Activated CD8-positive, alpha-beta T cell treated with anti-CD3 and anti-CD28 coated beads for 36 hours (primary cell): ENCODE measurements at regions not wholly inside any gene's neighbourhood (a gene's known extent, or its start where the extent isn't known, plus 50 kb on each side); places are given as distances from the start of the nearest gene placed in this dataset.

Source experiments
- ATAC-seq: fragments of 200-7000 bp; cut with Tn5 transposase; one replicate; pipeline ENCODE4 v1.10.0; 2021; ENCODE audit warnings: mild to moderate bottlenecking, moderate library complexity
- CTCF ChIA-PET: fragments of 350-600 bp; sonication (Branson Sonifier 250); formaldehyde crosslinking; loops from one replicate; lab custom pipeline; 2021; ENCODE audit warnings: antibody characterized with exemption; lab: Charles Lee
- POLR2A ChIA-PET: fragments of 350-600 bp; sonication (Branson Sonifier 250); formaldehyde crosslinking; loops from one replicate; lab custom pipeline; 2021; ENCODE audit warnings: antibody characterized with exemption; lab: Charles Lee
- DNase-seq: peaks from one replicate; pipeline ENCODE4 v3.0.0-alpha.2; 2020
- H3K27ac Mint-ChIP-seq: one replicate; pipeline ENCODE4 v1.8.0; 2021; ENCODE audit warnings: mild to moderate bottlenecking, mixed read lengths
- H3K27me3 Mint-ChIP-seq: one replicate; pipeline ENCODE4 v1.8.0; 2021; ENCODE audit warnings: mixed read lengths
- H3K36me3 Mint-ChIP-seq: one replicate; pipeline ENCODE4 v1.8.0; 2021; ENCODE audit warnings: low read depth, mixed read lengths
- H3K4me1 Mint-ChIP-seq: one replicate; pipeline ENCODE4 v1.8.0; 2021; ENCODE audit warnings: low read depth, mixed read lengths
- H3K4me3 Mint-ChIP-seq: one replicate; pipeline ENCODE4 v1.8.0; 2021; ENCODE audit warnings: mild to moderate bottlenecking, moderate library complexity, mixed read lengths
- H3K9me3 Mint-ChIP-seq: one replicate; pipeline ENCODE4 v1.8.0; 2021; ENCODE audit warnings: mixed read lengths
- intact Hi-C: fragments of 100-400 bp; cut with micrococcal nuclease; formaldehyde crosslinking; loops from one replicate; pipeline ENCODE4 v1.10.0; 2022
- TF ChIP-seq, protein P1 (sequence below): fragments of 200-600 bp; IDR thresholded peaks from one replicate; pipeline ENCODE4 v1.8.0; 2022; ENCODE audit warnings: antibody characterized with exemption, mild to moderate bottlenecking

DNA sequence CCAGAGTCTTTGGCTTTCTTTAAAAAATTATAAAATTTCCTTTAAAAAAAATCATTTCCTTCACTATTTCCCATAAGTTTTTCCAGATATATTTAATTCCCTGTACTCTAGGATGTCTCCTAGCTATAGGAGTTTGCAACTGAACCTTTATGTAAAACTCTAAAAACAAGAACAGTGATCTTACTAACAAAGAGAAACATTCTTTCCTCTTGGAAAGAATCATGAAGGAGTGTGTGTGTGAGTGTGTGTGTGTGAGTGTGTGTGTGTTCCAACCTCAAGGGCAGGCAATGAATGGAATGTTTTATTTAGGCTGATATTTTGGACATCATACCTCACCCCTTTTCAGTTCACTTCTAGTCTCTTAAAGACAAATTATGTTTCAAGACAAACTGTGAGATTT is 309.2 kb downstream of the CEMIP2 start:
- CTCF ChIA-PET: no interaction called here
- Mint-ChIP-seq H3K9me3 (no peaks in the 10 kb centered on the region), H3K4me3 (no peak overlapping the region), H3K27ac (no peak overlapping the region), H3K4me1 (no peaks in the 10 kb centered on the region), H3K36me3 (no peaks in the 10 kb centered on the region), H3K27me3 (peaks cover 9% of the 10 kb centered on the region)
- intact Hi-C loops: no loop called here
- POLR2A ChIA-PET: no interaction called here
- TF ChIP-seq, protein P1, sequence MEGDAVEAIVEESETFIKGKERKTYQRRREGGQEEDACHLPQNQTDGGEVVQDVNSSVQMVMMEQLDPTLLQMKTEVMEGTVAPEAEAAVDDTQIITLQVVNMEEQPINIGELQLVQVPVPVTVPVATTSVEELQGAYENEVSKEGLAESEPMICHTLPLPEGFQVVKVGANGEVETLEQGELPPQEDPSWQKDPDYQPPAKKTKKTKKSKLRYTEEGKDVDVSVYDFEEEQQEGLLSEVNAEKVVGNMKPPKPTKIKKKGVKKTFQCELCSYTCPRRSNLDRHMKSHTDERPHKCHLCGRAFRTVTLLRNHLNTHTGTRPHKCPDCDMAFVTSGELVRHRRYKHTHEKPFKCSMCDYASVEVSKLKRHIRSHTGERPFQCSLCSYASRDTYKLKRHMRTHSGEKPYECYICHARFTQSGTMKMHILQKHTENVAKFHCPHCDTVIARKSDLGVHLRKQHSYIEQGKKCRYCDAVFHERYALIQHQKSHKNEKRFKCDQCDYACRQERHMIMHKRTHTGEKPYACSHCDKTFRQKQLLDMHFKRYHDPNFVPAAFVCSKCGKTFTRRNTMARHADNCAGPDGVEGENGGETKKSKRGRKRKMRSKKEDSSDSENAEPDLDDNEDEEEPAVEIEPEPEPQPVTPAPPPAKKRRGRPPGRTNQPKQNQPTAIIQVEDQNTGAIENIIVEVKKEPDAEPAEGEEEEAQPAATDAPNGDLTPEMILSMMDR: no peak
- ATAC-seq: no peak
- DNase-seq: no peak

- peaks cover 3% of the 10 kb centered on the region for H3K4me1 Mint-ChIP-seq
- peak; percentile 74 for ATAC-seq
- no peak overlapping the region for H3K4me3 Mint-ChIP-seq
- ChIA-PET POLR2A (interaction anchor here (0.6 kb wide), 1 partner anchor 41 kb away, joined by 3 read pairs; no protein-coding TSS in a partner anchor), CTCF (interaction anchor here (0.5 to 1.1 kb wide), 2 partner anchors 27 to 161 kb away, joined by 3 read pairs; no protein-coding TSS in a partner anchor)
- no peaks in the 10 kb centered on the region for H3K36me3 Mint-ChIP-seq
- TF ChIP-seq, protein P1: no peak
- no peak overlapping the region for H3K27ac Mint-ChIP-seq
- H3K27me3 Mint-ChIP-seq: peaks cover 35% of the 10 kb centered on the region
- H3K9me3 Mint-ChIP-seq: peaks cover 6% of the 10 kb centered on the region
- peak; percentile 67 for DNase-seq
- intact Hi-C loops: no loop called here
Observed at GRCh38 chr9:71446473-71447411, 321.6 kb downstream of the CEMIP2 start.

DNA sequence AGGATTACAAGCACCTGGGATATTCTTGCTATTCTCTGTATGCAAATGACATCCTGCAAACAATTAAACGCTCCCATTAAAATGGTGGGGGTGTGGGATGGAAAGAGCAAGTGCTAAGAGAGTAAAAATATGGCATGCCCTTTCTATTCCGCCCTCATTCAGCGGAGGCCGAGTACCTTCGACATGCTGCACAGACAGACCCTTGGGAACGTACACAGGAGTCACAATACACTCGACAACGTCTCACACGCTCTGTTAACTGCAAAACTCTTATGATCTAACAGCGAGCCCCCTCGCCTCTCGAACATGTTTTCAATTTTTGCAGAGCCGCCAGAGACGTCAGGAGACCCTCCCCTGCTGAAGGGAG is 322.2 kb downstream of the CEMIP2 start:
- ATAC-seq: no peak
- Mint-ChIP-seq H3K27me3 (peaks cover 35% of the 10 kb centered on the region), H3K9me3 (peaks cover 5% of the 10 kb centered on the region), H3K36me3 (no peaks in the 10 kb centered on the region), H3K4me1 (peaks cover 3% of the 10 kb centered on the region), H3K27ac (no peak overlapping the region), H3K4me3 (no peak overlapping the region)
- intact Hi-C loops: no loop called here
- no peak for DNase-seq
- ChIA-PET CTCF (no interaction called here), POLR2A (no interaction called here)
- TF ChIP-seq, protein P1: no peak

GRCh38 chr9:71442937-71443336 is 321.5 kb upstream of the TRPM3 start:
- TF ChIP-seq, protein P1: no peak
- no peak overlapping the region for H3K4me3 Mint-ChIP-seq
- ATAC-seq: no peak
- no peaks in the 10 kb centered on the region for H3K36me3 Mint-ChIP-seq
- H3K9me3 Mint-ChIP-seq: no peaks in the 10 kb centered on the region
- no peak for DNase-seq
- POLR2A ChIA-PET: no interaction called here
- peaks cover 28% of the 10 kb centered on the region for H3K27me3 Mint-ChIP-seq
- H3K27ac Mint-ChIP-seq: no peak overlapping the region
- peaks cover 3% of the 10 kb centered on the region for H3K4me1 Mint-ChIP-seq
- CTCF ChIA-PET: no interaction called here
- intact Hi-C loops: no loop called here

- TF ChIP-seq, protein P1: no peak
- POLR2A ChIA-PET: interaction anchor here (0.7 kb wide), 1 partner anchor 412 kb away, joined by 3 read pairs; no protein-coding TSS in a partner anchor
- no peak for ATAC-seq
- Mint-ChIP-seq H3K27me3 (peaks cover 19% of the 10 kb centered on the region), H3K36me3 (no peaks in the 10 kb centered on the region), H3K4me1 (no peaks in the 10 kb centered on the region), H3K27ac (no peak overlapping the region), H3K4me3 (no peak overlapping the region), H3K9me3 (no peaks in the 10 kb centered on the region)
- intact Hi-C loops: no loop called here
- no peak for DNase-seq
- CTCF ChIA-PET: interaction anchor here (0.7 kb wide), 1 partner anchor 448 kb away, joined by 3 read pairs; no protein-coding TSS in a partner anchor
Observed at GRCh38 chr9:71441266-71441665, 319.8 kb upstream of the TRPM3 start.
